CD4-positive, alpha-beta T cell treated with Interleukin-10 for 1 hour (primary cell): ENCODE measurements at regions not wholly inside any gene's neighbourhood (a gene's known extent, or its start where the extent isn't known, plus 50 kb on each side); places are given as distances from the start of the nearest gene placed in this dataset.
"Not testable (repeated sequence)": the region's sequence is repeated elsewhere in the genome, so short reads cannot be mapped to it uniquely, and the experiment has no call there.

Source experiments
- DNase-seq: peaks from one replicate; pipeline ENCODE4 v3.0.0-alpha.2; 2020

DNA sequence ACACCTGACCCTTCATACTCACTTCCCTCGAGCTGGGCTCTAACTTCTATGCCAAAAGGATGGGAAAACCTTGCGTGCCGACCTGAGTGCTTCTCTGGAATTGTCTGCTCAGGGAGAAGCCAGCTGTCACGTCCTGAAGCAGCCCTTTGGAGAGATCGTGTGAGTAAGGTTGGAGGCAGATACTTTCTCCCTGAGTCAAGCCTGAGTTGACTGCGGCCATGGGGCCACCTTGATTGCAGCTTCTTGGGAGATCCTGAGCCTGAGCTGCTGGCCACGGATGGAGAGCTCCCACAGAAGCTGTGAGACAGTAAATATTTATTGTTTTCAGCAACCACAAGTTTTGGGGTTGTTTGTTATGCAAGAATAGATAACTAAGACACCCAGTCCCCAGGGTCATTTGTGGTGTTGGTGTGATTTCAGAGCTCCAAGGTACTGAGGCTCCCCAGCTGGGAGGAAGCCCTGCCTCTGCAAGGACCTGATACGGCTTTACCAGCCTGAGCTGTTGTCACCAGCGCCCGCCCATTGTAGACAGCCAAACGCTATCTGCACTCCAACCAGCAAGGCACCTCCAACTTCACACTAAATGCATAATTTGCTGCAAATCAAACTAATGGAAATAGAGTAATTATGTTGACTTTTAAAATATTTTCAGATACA, 531.6 kb downstream of the PTPRU start:
- no peak for DNase-seq

DNA sequence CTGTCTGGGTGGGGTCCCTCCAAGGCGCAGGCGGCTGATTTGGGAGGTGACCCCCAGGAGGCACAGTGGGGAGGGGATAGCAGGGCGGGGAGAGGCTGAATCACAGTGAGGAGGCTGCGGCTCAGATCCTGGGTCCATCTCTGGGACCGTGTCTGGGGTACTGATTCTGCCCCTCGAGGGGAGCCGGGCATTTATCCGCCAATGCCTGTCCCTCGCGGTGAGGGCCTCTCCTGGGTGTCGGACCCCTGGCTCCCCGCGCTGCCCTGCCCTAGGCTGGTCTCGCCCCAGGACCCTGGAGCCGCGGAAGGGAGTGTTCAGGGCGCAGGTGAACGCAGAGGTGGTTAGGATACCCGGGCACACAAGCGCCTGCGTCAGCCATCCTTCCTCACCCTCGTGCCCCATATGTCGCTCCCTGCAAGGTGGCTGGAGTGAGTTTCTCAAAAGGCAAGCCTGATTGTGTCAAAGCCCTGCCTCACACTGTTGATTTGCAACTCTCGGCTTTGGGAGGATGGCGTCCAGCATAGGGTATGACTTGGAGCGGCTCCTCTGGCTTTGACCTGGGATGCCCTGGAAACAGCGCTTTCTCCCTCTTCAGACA, 530.9 kb downstream of the PTPRU start:
- DNase-seq, result no peak

DNA sequence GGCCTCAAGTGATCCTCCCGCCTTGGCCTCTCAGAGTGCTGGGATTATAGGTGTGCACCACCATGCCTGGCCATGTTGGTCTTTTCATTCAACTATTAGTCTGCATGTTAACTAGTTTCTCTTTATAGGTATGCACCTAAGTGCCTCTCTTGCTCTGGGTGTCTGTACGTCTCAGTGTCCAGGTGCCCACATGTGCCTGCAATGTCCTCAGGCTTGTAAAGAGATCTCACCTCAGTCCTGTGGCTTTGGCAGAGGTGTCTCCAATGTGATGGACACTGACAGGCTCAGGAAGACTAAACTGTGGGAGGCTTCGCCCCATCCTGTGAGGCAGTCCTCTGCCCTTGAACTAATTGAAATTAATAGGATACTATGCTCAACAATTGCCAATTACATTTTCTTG, 526.3 kb downstream of the PTPRU start:
- no peak for DNase-seq

DNA sequence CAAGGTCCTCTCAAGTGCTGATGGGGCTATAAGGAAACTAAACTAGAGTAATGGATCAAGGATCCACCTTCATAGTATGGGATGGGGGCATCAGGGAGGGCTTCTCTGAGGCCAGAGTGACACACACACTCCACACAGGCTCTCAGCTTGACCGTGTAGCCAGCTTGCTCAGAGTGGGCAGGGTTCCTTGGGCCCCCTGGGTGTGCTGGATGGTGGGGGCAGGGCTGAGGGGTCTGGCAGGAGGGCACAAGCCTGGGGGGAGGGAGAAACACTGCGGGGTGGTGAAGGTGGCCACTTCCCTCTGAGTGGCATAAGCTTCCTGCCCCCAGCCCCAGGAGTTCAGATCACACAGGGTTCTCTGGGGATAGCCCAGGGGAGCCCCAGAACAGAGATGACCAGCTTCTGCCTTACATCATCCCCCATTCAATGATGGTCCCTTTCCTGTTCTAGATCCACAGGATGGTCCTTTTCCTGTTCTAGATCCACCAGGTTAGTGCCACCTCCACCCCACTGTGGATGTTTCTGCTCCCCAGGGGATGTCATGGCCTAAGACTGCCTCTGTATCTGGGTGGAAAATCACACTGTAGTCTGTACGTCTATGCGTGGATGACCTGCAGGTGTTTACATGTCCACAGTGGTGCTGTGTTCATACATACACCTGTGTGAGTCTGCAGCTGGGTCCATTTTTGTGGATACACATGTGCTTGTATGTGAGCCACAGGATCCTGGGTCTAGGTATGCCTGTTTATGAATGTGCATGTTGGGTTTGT, 525.0 kb downstream of the PTPRU start:
- no peak for DNase-seq

DNA sequence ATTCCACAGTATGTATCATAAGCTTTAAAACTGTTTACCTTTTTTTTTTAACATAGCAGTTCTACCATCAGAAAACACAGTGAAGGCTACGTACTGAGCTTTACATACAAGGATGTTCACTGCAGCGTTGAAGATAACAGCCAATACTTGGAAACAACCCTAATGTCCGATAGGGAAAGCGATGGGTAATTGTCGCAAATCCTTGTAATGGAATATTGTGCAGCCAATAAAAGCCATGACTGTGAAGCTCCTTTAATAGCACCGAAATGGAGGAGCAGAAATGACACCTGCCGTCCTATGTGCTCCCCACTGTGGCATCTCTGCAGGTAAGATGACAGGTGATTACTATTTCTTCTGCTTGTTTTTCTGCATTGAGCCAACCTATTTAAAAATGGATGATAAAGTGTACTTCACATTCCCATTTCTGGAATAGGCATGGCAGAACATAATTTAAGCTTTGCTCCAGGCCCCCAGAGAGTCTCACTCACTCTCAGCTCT, 523.8 kb downstream of the PTPRU start:
- no peak for DNase-seq

DNA sequence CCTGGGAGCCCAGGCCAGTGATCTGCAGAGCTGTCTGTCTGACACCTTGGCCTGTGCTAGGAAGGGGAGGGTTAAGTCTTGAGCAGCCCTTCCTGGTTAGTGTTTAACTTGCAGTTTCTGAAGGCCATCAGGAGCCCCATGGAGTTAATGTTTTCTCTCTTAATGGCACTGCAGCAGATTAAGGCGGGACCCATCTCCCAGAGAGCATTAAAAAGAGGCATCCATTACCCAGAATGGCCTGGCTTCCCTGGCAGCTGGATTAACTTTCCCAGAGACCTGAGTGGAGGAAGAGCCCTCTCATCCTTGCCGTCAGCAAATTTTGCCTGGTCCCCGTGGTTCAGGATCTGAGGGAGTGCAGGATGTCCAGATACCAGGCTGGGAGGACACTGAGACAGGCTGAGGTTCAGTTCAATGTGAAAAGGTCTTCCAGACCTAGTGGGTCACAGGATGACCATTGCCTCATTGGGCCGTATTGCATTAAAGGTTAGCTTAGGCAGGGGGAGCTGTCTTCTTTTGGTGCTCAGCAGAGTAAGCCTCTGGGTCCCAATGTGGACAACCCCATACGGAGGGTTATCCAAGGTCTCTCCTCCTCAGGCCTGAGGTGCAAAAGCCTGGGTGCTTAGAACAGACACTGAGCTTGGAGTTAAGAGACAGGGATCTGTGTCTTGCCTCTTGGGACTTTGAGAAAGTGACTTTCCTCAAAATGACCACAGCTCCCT, 522.6 kb downstream of the PTPRU start:
- DNase-seq, result no peak

DNA sequence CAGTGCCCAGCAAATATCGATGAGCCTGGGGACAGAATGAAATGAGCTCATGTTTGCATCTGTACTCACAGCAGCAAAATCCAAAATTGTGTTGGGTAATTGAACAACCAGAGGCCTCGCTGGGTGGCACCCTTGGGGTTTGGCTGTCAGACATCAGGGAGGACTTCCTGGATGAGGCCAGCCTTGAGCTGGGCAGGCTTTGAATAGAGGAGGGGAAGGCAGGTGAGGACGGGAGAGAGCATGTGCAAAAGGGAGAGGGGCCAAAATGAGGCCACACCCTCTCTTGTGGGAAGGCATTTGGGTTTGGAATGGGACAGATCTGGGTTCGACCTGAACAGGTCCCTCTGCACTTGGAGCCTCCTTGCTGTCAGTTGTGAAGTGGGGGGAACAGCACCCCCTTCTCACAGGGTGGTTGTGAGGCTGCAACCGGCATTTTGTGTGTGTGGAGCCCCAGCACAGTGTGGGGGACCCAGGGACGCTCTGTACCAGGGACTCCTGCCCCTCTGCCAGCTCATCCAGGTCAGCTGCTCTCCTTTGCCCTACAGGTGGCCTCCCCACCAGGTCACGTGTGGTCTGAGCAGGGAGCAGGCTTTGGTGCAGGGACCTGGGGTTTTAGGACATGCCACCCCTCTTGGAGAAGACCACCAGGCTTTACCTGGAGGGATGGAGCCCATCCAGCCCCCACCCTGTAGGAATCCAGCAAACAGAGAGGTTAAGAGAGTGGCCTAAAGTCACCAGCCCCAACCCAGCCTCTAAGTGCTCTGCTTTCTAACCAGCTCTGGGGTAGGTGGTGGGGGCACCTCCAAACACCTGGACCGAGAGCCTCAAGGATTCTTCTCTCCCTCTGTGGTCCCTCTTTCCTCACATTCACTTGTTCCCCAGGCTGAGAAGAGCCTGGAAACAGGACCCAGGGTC, 521.8 kb downstream of the PTPRU start:
- DNase-seq, result no peak

DNA sequence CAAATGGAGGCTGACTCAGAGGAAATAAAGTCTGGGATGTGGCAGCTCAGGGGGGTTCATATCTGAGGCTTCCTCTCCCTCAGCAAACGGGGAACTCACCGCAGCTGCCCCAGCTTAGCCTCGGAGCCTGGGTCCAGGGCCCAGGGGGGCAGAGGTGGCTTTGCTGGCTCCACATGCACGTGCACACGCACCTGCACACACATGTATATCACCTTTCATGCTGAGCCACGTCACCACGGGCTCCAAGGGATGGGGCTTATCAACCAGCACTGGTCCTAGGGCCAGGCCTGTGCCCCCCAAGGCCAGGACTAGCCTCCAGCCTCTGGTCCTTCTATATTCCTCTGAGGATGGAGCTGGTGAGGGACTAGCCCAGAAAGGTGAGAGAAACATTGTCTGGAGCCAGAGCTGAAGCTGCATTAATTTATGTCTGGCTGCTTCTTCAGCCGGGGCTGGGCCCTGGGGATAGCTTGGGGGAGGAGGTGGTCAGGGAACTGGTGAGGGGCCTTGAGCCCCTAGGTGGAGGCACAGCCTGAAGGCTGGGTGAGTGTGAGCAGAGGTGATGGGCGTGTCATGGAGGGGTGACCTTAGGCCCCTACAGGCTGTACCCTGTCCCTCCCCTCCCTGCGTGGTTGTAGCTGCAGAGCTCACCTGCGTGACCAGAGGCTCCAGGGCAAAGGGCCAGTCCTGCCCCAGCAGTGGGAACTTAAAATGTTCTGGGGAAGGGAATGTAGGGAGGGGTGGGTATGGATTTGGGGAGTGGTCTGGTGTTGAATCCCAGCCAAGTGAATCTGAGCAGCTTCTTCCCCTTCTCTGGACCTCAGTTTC, 520.8 kb downstream of the PTPRU start:
- no peak for DNase-seq

DNA sequence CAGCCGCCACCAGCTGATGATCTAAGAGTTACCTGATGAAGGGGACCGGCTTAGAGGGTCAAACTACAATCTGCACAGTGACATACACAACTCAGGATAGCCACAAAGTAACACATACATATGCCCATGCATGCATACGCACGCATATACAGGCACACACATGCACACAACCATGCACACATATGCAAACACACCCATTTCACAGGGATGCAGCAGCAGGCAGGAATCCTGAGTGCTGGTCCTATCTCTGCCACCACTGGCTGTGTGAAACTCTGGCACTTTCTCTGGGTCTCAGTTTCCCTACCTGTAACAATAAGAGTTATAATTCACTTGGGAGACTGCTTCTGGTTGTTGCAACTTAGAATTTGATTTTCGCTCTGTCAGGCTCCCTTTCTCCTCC, 520.2 kb downstream of the PTPRU start:
- no peak for DNase-seq

DNA sequence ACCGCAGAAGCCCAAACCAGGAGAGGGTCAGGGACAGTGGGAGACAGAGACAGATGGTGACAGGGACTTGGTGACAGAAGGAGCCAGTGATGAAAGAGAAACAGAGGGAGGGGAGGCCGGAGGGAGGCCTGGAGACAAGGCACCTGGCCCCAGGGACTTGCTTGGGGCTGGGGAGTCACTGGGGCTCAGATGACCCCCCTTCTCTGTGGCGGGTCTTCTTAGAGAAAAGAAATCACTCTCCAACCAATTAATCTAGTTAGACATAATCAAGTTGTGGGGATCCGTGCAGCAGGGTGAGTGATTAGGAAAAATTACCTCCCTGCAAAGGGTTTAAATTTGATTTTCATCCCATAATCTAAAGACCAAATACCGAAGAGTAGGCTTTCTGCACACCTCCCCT, 519.8 kb downstream of the PTPRU start:
- no peak for DNase-seq

DNA sequence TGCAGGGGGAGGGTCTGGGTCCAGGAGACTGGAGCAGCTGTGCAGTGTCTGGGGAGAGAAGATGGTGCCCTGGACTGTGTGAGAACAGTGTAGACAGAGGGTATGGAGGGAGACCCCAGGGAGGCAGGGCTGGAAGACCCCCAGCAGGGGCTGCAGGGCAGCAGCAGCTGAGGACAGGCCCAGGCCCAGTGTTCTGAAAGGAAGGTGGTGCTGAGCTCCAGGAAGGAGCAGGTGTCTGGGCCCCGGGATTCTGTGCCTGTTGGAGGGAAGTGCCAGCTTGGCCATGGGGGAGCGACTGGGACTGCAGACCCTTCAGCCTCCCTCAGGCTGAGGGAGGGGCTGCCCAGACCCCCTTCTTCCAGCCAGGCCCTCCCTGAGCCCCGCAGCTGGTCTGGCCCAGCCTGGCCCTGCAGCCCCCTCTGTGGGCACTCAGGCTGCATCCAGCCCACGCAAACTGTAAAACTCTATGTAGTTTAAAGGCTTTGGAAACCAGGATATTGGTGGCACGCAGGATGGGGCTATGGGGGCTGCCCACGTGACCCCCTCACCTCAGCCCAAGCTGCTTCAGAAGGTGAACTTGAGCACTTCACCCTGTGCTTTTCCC, 519.2 kb downstream of the PTPRU start:
- DNase-seq, result not testable (repeated sequence)

DNA sequence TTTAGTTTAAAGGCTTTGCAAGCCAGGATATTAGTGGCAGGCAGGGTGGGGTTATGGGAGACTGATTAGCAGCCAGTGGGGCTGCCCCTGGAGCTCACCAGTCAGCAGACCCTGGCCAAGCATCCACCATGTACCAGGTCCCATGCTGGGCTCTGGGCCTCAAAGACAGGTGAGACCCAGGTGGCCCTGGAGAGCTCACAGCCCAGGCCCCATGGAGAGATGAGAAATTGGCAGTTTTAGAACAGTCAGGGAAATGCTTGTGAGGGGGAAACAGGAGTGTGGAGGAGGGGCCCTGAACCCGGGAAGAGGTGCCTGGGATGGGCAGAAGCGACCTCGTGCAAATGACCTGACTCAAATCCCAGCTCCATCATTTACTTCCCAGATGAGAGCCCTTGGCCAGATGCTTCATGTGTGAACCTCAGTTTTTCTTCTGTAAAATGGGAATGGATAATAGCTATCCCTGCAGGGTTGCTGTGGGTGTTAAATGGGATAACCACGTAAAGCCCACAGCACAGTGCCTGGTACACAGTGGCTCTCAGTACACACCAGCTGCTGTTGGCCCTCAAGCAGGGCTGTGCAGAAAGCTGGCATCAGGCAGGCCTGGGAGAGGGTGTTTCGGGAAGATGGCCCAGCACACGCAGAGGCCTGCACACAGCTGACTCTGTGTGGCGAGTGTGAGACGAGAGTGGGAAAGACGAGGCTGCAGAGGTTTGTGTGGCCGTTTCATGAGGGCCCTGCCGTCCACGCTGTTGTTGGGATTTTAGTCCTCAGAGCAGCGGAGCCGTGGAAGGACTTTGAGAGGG, 518.5 kb downstream of the PTPRU start:
- DNase-seq, result no peak

DNA sequence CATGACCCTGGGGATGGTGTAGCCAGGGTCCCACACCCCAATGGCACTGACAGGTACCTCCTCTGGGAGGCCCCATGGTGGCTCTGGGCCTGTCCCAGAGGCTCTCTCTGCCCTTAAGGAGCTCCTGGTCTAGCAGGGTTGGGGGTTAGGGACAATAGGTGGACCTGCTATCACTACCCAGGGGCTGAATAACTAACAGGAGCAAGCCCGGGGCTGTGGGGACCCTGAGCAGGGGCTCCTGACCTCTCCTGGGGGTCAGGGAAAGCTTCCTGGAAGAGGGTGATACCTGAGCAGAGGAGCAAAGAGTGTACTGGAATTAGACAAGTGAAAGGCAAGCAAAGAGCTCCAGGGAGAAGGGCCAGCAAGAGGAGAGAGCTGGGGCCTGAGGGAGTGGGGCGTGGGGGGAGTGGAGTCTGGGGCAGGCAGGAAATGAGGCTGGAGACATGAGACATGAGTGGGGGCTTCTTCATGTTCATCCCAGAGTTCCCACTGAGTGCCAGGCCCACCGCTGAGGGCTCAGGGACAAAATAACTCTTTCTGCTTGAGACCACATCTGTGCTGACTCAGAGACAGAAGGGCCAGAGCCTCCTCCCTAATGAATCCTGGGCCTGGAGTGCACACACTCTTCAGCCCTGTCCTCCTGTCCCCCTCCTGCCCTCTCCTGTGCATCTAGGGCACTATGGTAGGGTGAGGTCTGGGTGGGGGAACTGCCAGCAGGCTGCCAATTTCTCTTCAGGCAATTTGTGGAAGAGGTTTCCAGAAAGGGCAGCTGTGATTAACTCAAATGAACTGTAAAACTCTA, 517.6 kb downstream of the PTPRU start:
- no peak for DNase-seq

DNA sequence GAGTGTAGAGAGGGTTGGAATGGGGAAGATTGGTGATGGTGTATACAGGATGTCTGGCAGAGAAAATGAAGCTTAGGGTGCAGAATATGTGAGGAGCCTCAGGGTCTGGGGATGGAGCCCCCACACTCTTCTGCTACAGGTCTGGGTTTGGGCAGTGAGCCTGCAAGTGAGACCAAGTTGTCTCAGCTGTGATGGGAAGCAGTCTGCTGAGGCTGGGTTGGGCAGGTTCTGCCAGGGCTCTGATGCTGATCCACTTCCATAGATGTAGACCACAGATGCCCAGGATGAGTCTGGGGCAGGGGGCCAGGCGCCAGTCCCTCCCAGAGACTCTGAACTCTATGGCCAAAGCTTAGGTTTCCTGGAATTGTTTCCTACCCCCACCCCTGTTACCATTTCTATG, 516.9 kb downstream of the PTPRU start:
- DNase-seq, result no peak

DNA sequence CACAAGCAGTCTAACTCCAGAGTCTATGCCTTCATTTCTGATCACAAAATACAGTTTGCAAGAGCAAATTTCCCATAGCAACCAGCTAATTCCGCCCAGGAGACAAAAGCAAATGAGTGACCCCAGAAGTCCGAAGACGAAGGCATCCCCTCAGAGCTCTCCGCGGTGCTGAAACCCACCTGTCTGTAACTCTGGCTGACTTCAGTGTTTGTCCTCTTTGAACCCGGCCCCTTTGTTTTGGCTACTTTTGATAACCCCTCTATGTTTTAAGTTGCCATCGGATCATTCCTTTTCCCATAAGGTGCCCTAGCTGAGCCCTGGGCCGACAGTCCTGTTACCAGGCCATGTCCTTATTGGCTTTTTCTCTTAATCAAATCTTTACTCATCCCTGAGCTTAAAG, 515.8 kb downstream of the PTPRU start:
- DNase-seq, result no peak

DNA sequence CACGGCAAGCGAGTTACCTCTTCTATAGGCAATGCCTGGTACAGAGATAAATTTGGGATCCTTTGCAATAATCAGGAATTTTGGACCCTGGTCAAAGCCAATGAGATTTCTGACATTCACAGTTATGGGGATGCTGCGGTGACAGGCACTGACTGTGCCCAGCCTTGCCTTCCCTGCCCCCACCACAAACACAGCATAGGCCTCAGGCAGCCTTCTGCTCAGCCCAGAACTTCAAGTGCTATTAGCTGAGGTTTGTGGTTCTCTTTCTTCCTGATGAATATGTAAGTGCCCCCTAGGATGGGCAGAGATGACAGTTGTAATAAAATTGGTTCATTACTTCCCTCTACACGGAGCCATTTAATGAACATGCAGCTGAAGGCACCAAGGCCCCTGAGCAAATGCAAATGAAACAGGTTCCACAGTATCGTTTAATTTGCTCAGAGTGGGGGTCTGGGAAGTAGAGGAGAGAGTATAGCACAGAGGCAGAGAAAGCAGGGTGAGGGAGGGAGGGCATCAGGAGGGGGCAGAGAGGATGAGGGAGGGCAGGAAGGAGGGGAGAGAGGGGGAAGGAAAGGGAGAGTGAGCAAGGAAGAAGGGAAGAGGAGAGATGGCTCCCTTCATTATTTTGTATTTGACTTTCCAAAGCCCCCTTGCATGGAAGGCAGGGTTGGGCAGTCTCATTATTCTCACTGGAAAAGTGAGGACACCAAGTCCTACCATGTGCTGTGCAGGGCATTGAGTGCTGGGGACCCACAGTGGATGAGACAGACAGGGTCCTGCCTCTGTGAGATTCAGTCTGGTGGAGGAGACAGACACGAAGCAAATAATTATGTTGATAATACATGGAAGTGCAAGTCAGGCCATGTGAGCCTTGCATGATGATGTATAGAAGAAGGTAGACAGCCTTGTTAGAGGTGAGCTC, 513.0 kb downstream of the PTPRU start:
- DNase-seq, result no peak

DNA sequence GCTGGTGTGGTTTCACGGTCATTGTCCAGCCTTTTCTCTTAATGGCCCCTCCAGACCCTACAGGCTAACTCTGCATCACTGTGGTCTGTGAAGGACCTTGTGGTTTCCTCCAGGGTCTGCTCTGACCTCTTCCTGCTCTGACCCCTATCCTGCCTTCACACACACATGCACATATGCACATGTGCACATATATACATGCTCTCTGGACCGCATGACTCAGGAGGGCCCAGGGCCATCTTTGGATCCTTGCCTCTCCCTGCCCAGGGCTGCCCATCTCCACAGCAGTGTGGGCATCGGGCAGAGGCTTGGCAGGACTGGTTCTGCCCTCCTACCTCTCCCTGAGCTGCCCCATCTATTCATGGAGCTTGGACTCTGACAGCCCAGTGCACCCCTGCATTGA, 510.9 kb downstream of the PTPRU start:
- no peak for DNase-seq

DNA sequence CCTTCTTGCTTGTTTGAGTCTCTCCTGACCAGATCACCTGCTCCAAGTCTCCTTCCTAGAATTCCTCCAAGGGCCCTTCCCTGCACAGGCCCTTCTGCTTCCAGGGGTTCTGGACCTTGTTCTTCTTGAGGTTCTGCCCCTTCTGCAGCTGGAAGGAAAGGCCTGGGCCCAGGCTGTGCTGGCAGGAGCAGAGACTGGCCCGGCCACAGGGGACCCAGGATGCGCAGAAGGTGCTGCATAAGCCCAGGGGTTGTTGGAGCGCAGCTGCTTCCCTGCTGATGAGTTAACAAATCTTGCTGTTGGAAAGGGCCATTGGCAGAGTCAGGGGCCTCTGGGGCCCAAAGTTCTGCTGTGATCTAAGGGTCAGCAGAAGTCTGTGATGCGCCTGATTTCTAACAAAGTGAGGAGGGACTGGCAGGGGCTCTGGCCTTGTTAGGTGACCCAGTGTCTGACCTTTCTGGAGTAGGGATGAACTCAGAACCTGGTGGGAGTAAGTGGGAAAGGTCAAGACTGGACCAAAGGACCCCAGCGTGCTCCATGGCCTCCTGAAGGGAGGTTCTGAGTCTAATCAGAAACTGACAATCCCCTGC, 509.8 kb downstream of the PTPRU start:
- no peak for DNase-seq
